ENCODE measurements at regions not wholly inside any gene's neighbourhood (a gene's known extent, or its start where the extent isn't known, plus 50 kb on each side); places are given as distances from the start of the nearest gene placed in this dataset.

GRCh38 chr15:46344115-46344724 is 709.4 kb downstream of the SQOR start:
- TF ChIP-seq TCF7 (IDR thresholded peaks at IDR 0.05; ENCODE audit: low read depth), result no peak
- TF ChIP-seq TBX2 (CRISPR knock-in tag; IDR thresholded peaks at IDR 0.05; ENCODE audit: borderline replicate concordance), result no peak
- TF ChIP-seq ZNF383 (CRISPR knock-in tag; IDR thresholded peaks at IDR 0.05; ENCODE audit: borderline replicate concordance), result no peak
